HepG2 (cell line): ENCODE measurements at regions not wholly inside any gene's neighbourhood (a gene's known extent, or its start where the extent isn't known, plus 50 kb on each side); places are given as distances from the start of the nearest gene placed in this dataset.

Experiments used
- ATAC-seq: fragments of 200-7000 bp; cut with Tn5 transposase; 3 replicates; pipeline ENCODE4 v1.9.1; 2020; ENCODE audit warnings: mild to moderate bottlenecking, moderate library complexity
- BruUV-seq: library from RNA; stranded (reverse); fragments of 400-500 nt; replicated peaks from 2 replicates; lab custom pipeline; 2021; lab: Mats Ljungman, UMichigan
- CTCF ChIA-PET: fragments of 300-600 bp; formaldehyde crosslinking; extraction: SDS; loops from one replicate; lab custom pipeline; 2021; ENCODE audit warnings: low total read pairs, inconsistent platforms, low intra/inter-chr PET ratio; lab: Yijun Ruan, JAX
- POLR2A ChIA-PET: fragments of 350-600 bp; sonication (Branson Sonifier 250); formaldehyde crosslinking; loops from one replicate; lab custom pipeline; 2020; ENCODE audit warnings: antibody characterized with exemption, inconsistent platforms; lab: Yijun Ruan, JAX
- DNase-seq: peaks from one replicate; pipeline ENCODE4 v3.0.0-alpha.2; 2015; ENCODE audit warnings: low spot score
- FAIRE-seq: peaks from 3 replicates; lab custom pipeline; 2011; peaks lifted over from hg19 to GRCh38; lab: Jason Lieb, UNC
- H2AFZ ChIP-seq: one replicate; pipeline ENCODE4 v1.6.1; 2011; ENCODE audit warnings: low read length, inconsistent platforms
- H3K27ac ChIP-seq: fragments of 300-600 bp; 3 replicates; pipeline ENCODE4 v1.8.0; 2011; ENCODE audit warnings: mixed run types, mild to moderate bottlenecking, mixed read lengths, low read length, inconsistent platforms; ENCODE audit not compliant: insufficient read depth; ENCODE audit errors: extremely low read length
- H3K27me3 ChIP-seq, 2 experiments: fragments of 200-600 bp in 1 of 2; 2 replicates in 1 of 2; 3 replicates in 1 of 2; pipeline versions ENCODE4 v1.6.0 to v1.8.0; 2011; ENCODE audit warnings: low read length in 2 of 2, mild to moderate bottlenecking in 2 of 2, moderate library complexity in 2 of 2, inconsistent platforms in 1 of 2; ENCODE audit not compliant: insufficient read depth in 2 of 2, control insufficient read depth in 1 of 2
- H3K36me3 ChIP-seq, 2 experiments: fragments of 200-600 bp in 1 of 2; replicated peaks in 1 of 2; 2 replicates in 1 of 2; 3 replicates in 1 of 2; pipeline versions ENCODE4 v1.5.1 to v1.8.0; 2011; ENCODE audit warnings: low read length in 2 of 2, inconsistent platforms in 1 of 2; ENCODE audit not compliant: insufficient read depth in 2 of 2, control insufficient read depth in 1 of 2
- H3K4me1 ChIP-seq: 2 replicates; pipeline ENCODE4 v1.5.1; 2012; ENCODE audit warnings: low read length, inconsistent platforms; ENCODE audit not compliant: insufficient read depth
- H3K4me2 ChIP-seq: 2 replicates; pipeline ENCODE4 v1.6.0; 2011; ENCODE audit warnings: low read depth, low read length, inconsistent platforms
- H3K4me3 ChIP-seq, 3 experiments: fragments of 200-600 bp in 1 of 3; sonication (generic), shearing (Covaris generic) in 1 of 3; replicated peaks in 1 of 3; 2 replicates each; pipeline ENCODE4 v1.5.1; 2011 to 2016; ENCODE audit warnings: low read length in 3 of 3, inconsistent platforms in 2 of 3, low read depth in 2 of 3, mild to moderate bottlenecking in 2 of 3, control low read depth in 1 of 3, mixed read lengths in 1 of 3; ENCODE audit not compliant: insufficient read depth in 1 of 3
- H3K79me2 ChIP-seq: one replicate; pipeline ENCODE4 v1.6.1; 2011; ENCODE audit warnings: low read length, inconsistent platforms; ENCODE audit not compliant: insufficient read depth
- H3K9ac ChIP-seq: 2 replicates; pipeline ENCODE4 v1.6.0; 2011; ENCODE audit warnings: mild to moderate bottlenecking, low read depth, low read length, inconsistent platforms; ENCODE audit not compliant: insufficient read depth
- H3K9me3 ChIP-seq: 2 replicates; pipeline ENCODE4 v1.5.1; 2012; ENCODE audit warnings: mild to moderate bottlenecking, low read length
- H4K20me1 ChIP-seq: 2 replicates; pipeline ENCODE4 v1.6.0; 2011; ENCODE audit warnings: inconsistent platforms, mild to moderate bottlenecking, low read length, moderate library complexity; ENCODE audit not compliant: insufficient read depth
- CERS6 ChIP-seq: sonication (generic); formaldehyde crosslinking; IDR thresholded peaks from 2 replicates; pipeline ENCODE4 v1.5.0; 2020; ENCODE audit warnings: missing genetic modification reagents
- HOXD1 ChIP-seq: sonication (generic); formaldehyde crosslinking; IDR thresholded peaks from 2 replicates; pipeline ENCODE4 v1.5.0; 2020; ENCODE audit warnings: missing genetic modification reagents
- KMT2B ChIP-seq: IDR thresholded peaks from 2 replicates; pipeline ENCODE4 v1.6.1; 2016; ENCODE audit warnings: missing genetic modification reagents, missing compliant biosample characterization
- MAFK ChIP-seq, 2 experiments: IDR thresholded peaks in 1 of 2; conservative IDR thresholded peaks in 1 of 2; 2 replicates each; pipeline ENCODE4 v1.6.1; 2011; ENCODE audit warnings: improper control_type of control experiment in 2 of 2, low read length in 2 of 2
- NONO ChIP-seq, 2 experiments: fragments of 450-650 bp in 1 of 2; sonication (generic) in 1 of 2; formaldehyde crosslinking in 1 of 2; IDR thresholded peaks in 1 of 2; conservative IDR thresholded peaks in 1 of 2; 2 replicates each; pipeline versions ENCODE4 v1.6.1 to v1.8.0; 2017 to 2022; ENCODE audit warnings: mild to moderate bottlenecking in 1 of 2, missing genetic modification reagents in 1 of 2, moderate library complexity in 1 of 2
- NR2F6 ChIP-seq, 2 experiments: IDR thresholded peaks; 2 replicates each; pipeline ENCODE4 v1.6.1; 2016; ENCODE audit warnings: antibody characterized with exemption in 1 of 2, mild to moderate bottlenecking in 1 of 2
- ZNF143 ChIP-seq: sonication (generic); formaldehyde crosslinking; IDR thresholded peaks from 2 replicates; pipeline ENCODE4 v1.4.0; 2020; ENCODE audit warnings: missing genetic modification reagents
- ZNF451 ChIP-seq: sonication (generic); formaldehyde crosslinking; IDR thresholded peaks from 2 replicates; pipeline ENCODE4 v1.5.0; 2020; ENCODE audit warnings: mild to moderate bottlenecking, missing genetic modification reagents
- ZNF558 ChIP-seq: sonication (generic); formaldehyde crosslinking; IDR thresholded peaks from 2 replicates; pipeline ENCODE4 v1.9.0; 2022; ENCODE audit warnings: mild to moderate bottlenecking, missing genetic modification reagents, borderline replicate concordance
- ZNF598 ChIP-seq: sonication (generic); formaldehyde crosslinking; IDR thresholded peaks from 2 replicates; pipeline ENCODE4 v1.5.1; 2020; ENCODE audit warnings: mild to moderate bottlenecking, missing genetic modification reagents, borderline replicate concordance
- WGBS: methylation state at CpG from one replicate; pipeline ENCODE4 v1.1.6; 2017; ENCODE audit warnings: low lambda C conversion rate; 5-methylcytosine and 5-hydroxymethylcytosine counted together
- in situ Hi-C: cut with HindIII; loops from 2 replicates; pipeline ENCODE4 v1.10.0; 2017; ENCODE audit warnings: low pct_unique_long_range_greater_than_20kb; ENCODE audit not compliant: extremely low pct_ligation_motif_present
- intact Hi-C: fragments of 100-400 bp; cut with micrococcal nuclease; formaldehyde crosslinking; loops from one replicate; pipeline ENCODE4 v1.10.0; 2022; ENCODE audit not compliant: unreplicated experiment

- FAIRE-seq (no peak), DNase-seq (no peak), ATAC-seq (no peak)
- Histone ChIP-seq H3K4me2 (no peak overlapping the region), H3K36me3 (no peaks in the 10 kb centered on the region), H3K9me3 (no peaks in the 10 kb centered on the region), H3K27me3 (no peaks in the 10 kb centered on the region), H3K4me3 (no peak overlapping the region), H3K79me2 (no peaks in the 10 kb centered on the region), H3K27ac (no peak overlapping the region), H3K9ac (no peak overlapping the region), H4K20me1 (no peaks in the 10 kb centered on the region)
- intact Hi-C loops (no loop called here), in situ Hi-C loops (no loop called here)
- BruUV-seq = no TSS peak
- POLR2A ChIA-PET = no interaction called here
- TF ChIP-seq CERS6 (CRISPR knock-in tag) (no peak), KMT2B (CRISPR knock-in tag) (no peak), ZNF598 (no peak), NONO (IDR thresholded peaks at IDR 0.05) (no peak), NONO (CRISPR knock-in tag; conservative IDR thresholded peaks at IDR 0.05) (no peak), ZNF143 (CRISPR knock-in tag) (no peak), ZNF558 (no peak), NR2F6 (IDR thresholded peaks at IDR 0.05) (no peak), NR2F6 (CRISPR knock-in tag; IDR thresholded peaks at IDR 0.05) (no peak), ZNF451 (CRISPR knock-in tag) (no peak), MAFK (conservative IDR thresholded peaks at IDR 0.05 in 1 of 2, IDR thresholded peaks at IDR 0.05 in 1 of 2; ENCODE audit: low read length in 2 of 2) (no peak), HOXD1 (CRISPR knock-in tag) (no peak)
- TF ChIP-seq, all 625 proteins: peak for 0
- Histone ChIP-seq H3K4me1 (no peaks in the 10 kb centered on the region), H2AFZ (no peak overlapping the region)
- 5% methylated on average over 2 of the region's 2 CpGs for WGBS
- CTCF ChIA-PET = no interaction called here
These were observed 172.9 kb upstream of the TTC29 start for GRCh38 chr4:147118528-147118927.
